Neuronal stem cell (in vitro differentiated cells): ENCODE measurements at regions not wholly inside any gene's neighbourhood (a gene's known extent, or its start where the extent isn't known, plus 50 kb on each side); places are given as distances from the start of the nearest gene placed in this dataset.

ENCODE experiments used
- DNase-seq: peaks from one replicate; pipeline ENCODE4 v3.0.0-alpha.2; 2013; ENCODE audit warnings: low spot score
- H2AFZ ChIP-seq: one replicate; pipeline ENCODE4 v1.6.1; 2013; ENCODE audit warnings: mild to moderate bottlenecking, low read length, inconsistent platforms
- H2AK5ac ChIP-seq: 2 replicates; pipeline ENCODE4 v1.6.1; 2013; ENCODE audit warnings: low read depth, mild to moderate bottlenecking, inconsistent platforms, low read length, moderate library complexity, mixed read lengths
- H2BK120ac ChIP-seq: 2 replicates; pipeline ENCODE4 v1.6.1; 2013; ENCODE audit warnings: low read depth, mild to moderate bottlenecking, inconsistent platforms, low read length, moderate library complexity, mixed read lengths
- H2BK12ac ChIP-seq: one replicate; pipeline ENCODE4 v1.6.1; 2013; ENCODE audit warnings: low read length, inconsistent platforms
- H2BK15ac ChIP-seq: 2 replicates; pipeline ENCODE4 v1.6.1; 2013; ENCODE audit warnings: mild to moderate bottlenecking, low read length, inconsistent platforms, mixed read lengths
- H2BK5ac ChIP-seq: one replicate; pipeline ENCODE4 v1.6.1; 2013; ENCODE audit warnings: inconsistent platforms, mild to moderate bottlenecking, low read length, moderate library complexity
- H3K14ac ChIP-seq: one replicate; pipeline ENCODE4 v1.6.1; 2013; ENCODE audit warnings: low read length, inconsistent platforms
- H3K18ac ChIP-seq: 2 replicates; pipeline ENCODE4 v1.6.1; 2013; ENCODE audit warnings: low read length, inconsistent platforms
- H3K23ac ChIP-seq: 2 replicates; pipeline ENCODE4 v1.6.1; 2013; ENCODE audit warnings: low read depth, mild to moderate bottlenecking, mixed read lengths, low read length, inconsistent platforms; ENCODE audit not compliant: poor library complexity
- H3K27ac ChIP-seq: replicated peaks from 3 replicates; pipeline ENCODE4 v1.5.1; 2013; ENCODE audit warnings: low read length, inconsistent platforms
- H3K27me3 ChIP-seq, 3 experiments: 2 replicates each; pipeline ENCODE4 v1.6.1; 2013; ENCODE audit warnings: low read length in 3 of 3, mild to moderate bottlenecking in 2 of 3, inconsistent platforms in 1 of 3, low read depth in 1 of 3, mixed read lengths in 1 of 3, moderate library complexity in 1 of 3; ENCODE audit not compliant: control insufficient read depth in 3 of 3, insufficient read depth in 3 of 3
- H3K36me3 ChIP-seq, 2 donors: replicated peaks in 1 of 2; 2 replicates each; pipeline ENCODE4 v1.6.1; 2013; ENCODE audit warnings: low read length in 2 of 2; ENCODE audit not compliant: control insufficient read depth in 2 of 2, insufficient read depth in 2 of 2
- H3K4ac ChIP-seq: 2 replicates; pipeline ENCODE4 v1.6.1; 2013; ENCODE audit warnings: inconsistent platforms, mild to moderate bottlenecking, low read length, moderate library complexity
- H3K4me1 ChIP-seq, 2 donors: 1 replicate in 1 of 2; 2 replicates in 1 of 2; pipeline ENCODE4 v1.6.1; 2013; ENCODE audit warnings: low read length in 2 of 2, low read depth in 1 of 2; ENCODE audit not compliant: control insufficient read depth in 2 of 2, insufficient read depth in 1 of 2
- H3K4me2 ChIP-seq: one replicate; pipeline ENCODE4 v1.6.1; 2013; ENCODE audit warnings: mild to moderate bottlenecking, low read length, inconsistent platforms; ENCODE audit not compliant: insufficient read depth, poor library complexity, severe bottlenecking
- H3K4me3 ChIP-seq, 2 donors: 2 replicates each; pipeline ENCODE4 v1.5.1; 2013; ENCODE audit warnings: low read length in 2 of 2, mild to moderate bottlenecking in 2 of 2, inconsistent platforms in 1 of 2, moderate library complexity in 1 of 2
- H3K79me1 ChIP-seq: one replicate; pipeline ENCODE4 v1.6.1; 2013; ENCODE audit warnings: low read depth, mild to moderate bottlenecking, inconsistent platforms, low read length, moderate library complexity
- H3K9ac ChIP-seq: one replicate; pipeline ENCODE4 v1.6.1; 2013; ENCODE audit warnings: mild to moderate bottlenecking, low read depth, low read length, inconsistent platforms; ENCODE audit not compliant: poor library complexity
- H3K9me3 ChIP-seq, 2 donors: replicated peaks in 1 of 2; 2 replicates each; pipeline versions ENCODE3 to v1.6.1; 2013; ENCODE audit warnings: low read length in 2 of 2, mild to moderate bottlenecking in 2 of 2, inconsistent platforms in 1 of 2, low read depth in 1 of 2, mixed read lengths in 1 of 2, moderate library complexity in 1 of 2; ENCODE audit not compliant: control insufficient read depth in 2 of 2, insufficient read depth in 1 of 2
- H4K8ac ChIP-seq: one replicate; pipeline ENCODE4 v1.6.1; 2013; ENCODE audit warnings: low read depth, mild to moderate bottlenecking, inconsistent platforms, low read length, moderate library complexity
- H4K91ac ChIP-seq: one replicate; pipeline ENCODE4 v1.6.1; 2013; ENCODE audit warnings: low read length, low read depth, mild to moderate bottlenecking, inconsistent platforms; ENCODE audit not compliant: poor library complexity
- WGBS, 2 donors: extraction: QIAGEN DNeasy Blood & Tissue Kit; methylation state at CpG; one replicate each; pipeline ENCODE4 v1.1.7; 2013; ENCODE audit warnings: missing lambda C conversion rate in 2 of 2, mixed read lengths in 1 of 2; ENCODE audit not compliant: insufficient read length in 2 of 2, insufficient replicate concordance in 1 of 2; ENCODE audit errors: extremely low coverage in 2 of 2; 5-methylcytosine and 5-hydroxymethylcytosine counted together

GRCh38 chr1:29934255-29934772 is 698.0 kb downstream of the PTPRU start:
- Histone ChIP-seq H3K9ac (no peak overlapping the region), H3K4me1 (peaks cover 0 to 11% of the 10 kb centered on the region in 2 donors), H3K18ac (no peak overlapping the region), H3K4me2 (no peak overlapping the region), H3K23ac (no peak overlapping the region), H2BK12ac (no peak overlapping the region), H3K27me3 (no peaks in the 10 kb centered on the region), H2AK5ac (no peak overlapping the region), H3K27ac (no peak overlapping the region), H2BK5ac (no peak overlapping the region), H4K8ac (no peak overlapping the region), H3K79me1 (no peaks in the 10 kb centered on the region), H3K4me3 (no peak overlapping the region), H3K14ac (no peak overlapping the region), H4K91ac (no peak overlapping the region), H2AFZ (no peak overlapping the region), H2BK120ac (no peak overlapping the region), H2BK15ac (no peak overlapping the region), H3K4ac (no peak overlapping the region), H3K9me3 (no peaks in the 10 kb centered on the region), H3K36me3 (no peaks in the 10 kb centered on the region)
- no peak for DNase-seq
- no CpG with 5 or more reads among the region's 6 CpGs for WGBS, 2 donors

- H2AK5ac ChIP-seq, result no peak overlapping the region
- no CpG with 5 or more reads among the region's 4 CpGs for WGBS, 2 donors
- no peak overlapping the region for H2BK120ac ChIP-seq
- no peak overlapping the region for H3K4me2 ChIP-seq
- no peak overlapping the region for H2BK12ac ChIP-seq
- H3K36me3 ChIP-seq, result no peaks in the 10 kb centered on the region
- H3K4me1 ChIP-seq, result peaks cover 0 to 11% of the 10 kb centered on the region in 2 donors
- H3K9ac ChIP-seq, result no peak overlapping the region
- H2BK5ac ChIP-seq, result no peak overlapping the region
- DNase-seq, result no peak
- H4K91ac ChIP-seq, result no peak overlapping the region
- no peaks in the 10 kb centered on the region for H3K9me3 ChIP-seq
- H3K79me1 ChIP-seq, result no peaks in the 10 kb centered on the region
- H3K23ac ChIP-seq, result no peak overlapping the region
- H3K4ac ChIP-seq, result no peak overlapping the region
- no peak overlapping the region for H2BK15ac ChIP-seq
- H3K4me3 ChIP-seq, result no peak overlapping the region
- no peak overlapping the region for H3K18ac ChIP-seq
- H4K8ac ChIP-seq, result no peak overlapping the region
- H3K27me3 ChIP-seq, result no peaks in the 10 kb centered on the region
- H3K14ac ChIP-seq, result no peak overlapping the region
- H2AFZ ChIP-seq, result no peak overlapping the region
- H3K27ac ChIP-seq, result no peak overlapping the region
Measured at GRCh38 chr1:29933067-29933466, 696.7 kb downstream of the PTPRU start.

GRCh38 chr1:29932626-29933025 is 696.3 kb downstream of the PTPRU start:
- H3K79me1 ChIP-seq, result no peaks in the 10 kb centered on the region
- no peak overlapping the region for H3K9ac ChIP-seq
- no peak overlapping the region for H2BK5ac ChIP-seq
- H2BK12ac ChIP-seq, result no peak overlapping the region
- H2BK120ac ChIP-seq, result no peak overlapping the region
- no peak overlapping the region for H3K4ac ChIP-seq
- H3K4me3 ChIP-seq, result no peak overlapping the region
- H3K23ac ChIP-seq, result no peak overlapping the region
- H3K27ac ChIP-seq, result no peak overlapping the region
- no CpG with 5 or more reads among the region's 8 CpGs for WGBS, 2 donors
- no peak overlapping the region for H3K14ac ChIP-seq
- H4K91ac ChIP-seq, result no peak overlapping the region
- no peak overlapping the region for H2AK5ac ChIP-seq
- no peak overlapping the region for H2BK15ac ChIP-seq
- no peaks in the 10 kb centered on the region for H3K9me3 ChIP-seq
- DNase-seq, result no peak
- H3K4me1 ChIP-seq, result peaks cover 0 to 11% of the 10 kb centered on the region in 2 donors
- no peak overlapping the region for H2AFZ ChIP-seq
- no peak overlapping the region for H3K18ac ChIP-seq
- no peak overlapping the region for H4K8ac ChIP-seq
- no peaks in the 10 kb centered on the region for H3K36me3 ChIP-seq
- no peak overlapping the region for H3K4me2 ChIP-seq
- no peaks in the 10 kb centered on the region for H3K27me3 ChIP-seq

GRCh38 chr1:29931477-29932175 is 695.3 kb downstream of the PTPRU start:
- H3K36me3 ChIP-seq, result no peaks in the 10 kb centered on the region
- H2BK12ac ChIP-seq, result no peak overlapping the region
- WGBS, 2 donors, result no CpG with 5 or more reads among the region's 13 CpGs
- H2BK120ac ChIP-seq, result no peak overlapping the region
- no peak overlapping the region for H3K9ac ChIP-seq
- no peak overlapping the region for H3K27ac ChIP-seq
- no peaks in the 10 kb centered on the region for H3K9me3 ChIP-seq
- no peak for DNase-seq
- H4K91ac ChIP-seq, result no peak overlapping the region
- no peak overlapping the region for H2BK5ac ChIP-seq
- H3K18ac ChIP-seq, result no peak overlapping the region
- H3K23ac ChIP-seq, result no peak overlapping the region
- H3K4me3 ChIP-seq, result no peak overlapping the region
- no peak overlapping the region for H3K14ac ChIP-seq
- no peak overlapping the region for H3K4ac ChIP-seq
- H3K27me3 ChIP-seq, result no peaks in the 10 kb centered on the region
- no peak overlapping the region for H2AFZ ChIP-seq
- no peaks in the 10 kb centered on the region for H3K79me1 ChIP-seq
- no peak overlapping the region for H4K8ac ChIP-seq
- H3K4me1 ChIP-seq, result peaks cover 0 to 12% of the 10 kb centered on the region in 2 donors
- H3K4me2 ChIP-seq, result no peak overlapping the region
- H2BK15ac ChIP-seq, result no peak overlapping the region
- H2AK5ac ChIP-seq, result no peak overlapping the region
